C4-2B (cell line): ENCODE measurements at regions not wholly inside any gene's neighbourhood (a gene's known extent, or its start where the extent isn't known, plus 50 kb on each side); places are given as distances from the start of the nearest gene placed in this dataset.

Experiments
- ZFX ChIP-seq: fragments of 450-650 bp; IDR thresholded peaks from 2 replicates; pipeline ENCODE4 v1.6.1; 2017
- TF ChIP-seq, protein P1 (sequence below): fragments of 450-650 bp; conservative IDR thresholded peaks from 2 replicates; pipeline ENCODE4 v1.5.1; 2017; ENCODE audit warnings: mild to moderate bottlenecking

- TF ChIP-seq, protein P1, sequence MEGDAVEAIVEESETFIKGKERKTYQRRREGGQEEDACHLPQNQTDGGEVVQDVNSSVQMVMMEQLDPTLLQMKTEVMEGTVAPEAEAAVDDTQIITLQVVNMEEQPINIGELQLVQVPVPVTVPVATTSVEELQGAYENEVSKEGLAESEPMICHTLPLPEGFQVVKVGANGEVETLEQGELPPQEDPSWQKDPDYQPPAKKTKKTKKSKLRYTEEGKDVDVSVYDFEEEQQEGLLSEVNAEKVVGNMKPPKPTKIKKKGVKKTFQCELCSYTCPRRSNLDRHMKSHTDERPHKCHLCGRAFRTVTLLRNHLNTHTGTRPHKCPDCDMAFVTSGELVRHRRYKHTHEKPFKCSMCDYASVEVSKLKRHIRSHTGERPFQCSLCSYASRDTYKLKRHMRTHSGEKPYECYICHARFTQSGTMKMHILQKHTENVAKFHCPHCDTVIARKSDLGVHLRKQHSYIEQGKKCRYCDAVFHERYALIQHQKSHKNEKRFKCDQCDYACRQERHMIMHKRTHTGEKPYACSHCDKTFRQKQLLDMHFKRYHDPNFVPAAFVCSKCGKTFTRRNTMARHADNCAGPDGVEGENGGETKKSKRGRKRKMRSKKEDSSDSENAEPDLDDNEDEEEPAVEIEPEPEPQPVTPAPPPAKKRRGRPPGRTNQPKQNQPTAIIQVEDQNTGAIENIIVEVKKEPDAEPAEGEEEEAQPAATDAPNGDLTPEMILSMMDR, result no peak
- no peak for TF ChIP-seq ZFX
Measured at GRCh38 chr4:149135062-149135461, 680.6 kb downstream of the IQCM start.
